ENCODE measurements at regions not wholly inside any gene's neighbourhood (a gene's known extent, or its start where the extent isn't known, plus 50 kb on each side); places are given as distances from the start of the nearest gene placed in this dataset.
A peak's percentile ranks its signal among the peaks of the same experiment; 100 is the strongest.

DNA sequence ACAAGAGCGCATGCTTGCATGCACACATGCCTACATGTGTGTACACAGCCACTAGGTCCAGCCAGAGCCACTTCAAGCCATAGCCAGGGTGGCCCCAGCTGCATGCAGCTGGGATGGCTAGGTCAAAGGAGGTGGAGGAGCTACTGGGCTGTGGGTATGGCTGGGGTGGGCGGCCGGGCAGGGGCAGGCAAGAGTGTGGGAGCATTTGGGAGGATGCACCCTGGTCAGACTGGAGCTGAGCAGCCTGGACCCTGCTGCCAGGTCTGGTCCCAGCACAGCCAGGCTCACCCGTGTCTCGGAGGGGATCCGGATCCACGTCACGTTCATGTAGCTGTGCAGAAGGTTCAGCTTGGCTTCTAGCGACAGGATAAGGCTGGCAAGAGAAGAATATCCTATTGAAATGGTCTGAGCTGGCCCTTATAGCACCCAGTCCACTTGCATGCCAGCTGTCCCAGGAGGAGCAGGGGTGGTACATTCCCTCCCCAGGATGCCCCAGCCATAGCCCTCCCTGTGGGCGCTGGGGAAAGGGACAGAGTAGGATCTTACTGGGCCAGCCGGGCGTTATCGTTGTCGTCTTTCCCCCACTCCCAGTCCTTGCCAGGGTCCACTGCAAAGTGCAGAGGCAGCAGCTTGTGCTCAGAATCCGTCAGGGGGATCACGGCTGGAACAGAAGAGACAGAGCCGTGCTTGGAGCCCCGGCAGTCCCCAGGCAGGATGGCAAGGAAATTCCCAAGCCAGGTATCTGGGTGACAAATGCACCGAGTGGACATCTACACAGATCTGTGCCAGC, 160.5 kb downstream of the KLF13 start:
- Histone ChIP-seq H3K36me3 (ENCODE audit: insufficient read depth, low read length) (no peaks in the 10 kb centered on the region), H3K9me3 (ENCODE audit: low read depth, low read length) (no peaks in the 10 kb centered on the region), H3K4me3 (no peak overlapping the region), H3K27ac (no peak overlapping the region), H3K9ac (ENCODE audit: insufficient read length) (no peak overlapping the region)
- TF ChIP-seq FOXP2 (optimal IDR thresholded peaks at IDR 0.05; ENCODE audit: control extremely low read depth, extremely low read length, insufficient read depth), result no peak
- no peak for TF ChIP-seq EZH2 (IDR thresholded peaks at IDR 0.05)
- TF ChIP-seq POLR2AphosphoS5 (IDR thresholded peaks at IDR 0.05; ENCODE audit: borderline replicate concordance, low read depth, low read length), result no peak
- no peak for DNase-seq (ENCODE audit: low read depth, low spot score)

DNA sequence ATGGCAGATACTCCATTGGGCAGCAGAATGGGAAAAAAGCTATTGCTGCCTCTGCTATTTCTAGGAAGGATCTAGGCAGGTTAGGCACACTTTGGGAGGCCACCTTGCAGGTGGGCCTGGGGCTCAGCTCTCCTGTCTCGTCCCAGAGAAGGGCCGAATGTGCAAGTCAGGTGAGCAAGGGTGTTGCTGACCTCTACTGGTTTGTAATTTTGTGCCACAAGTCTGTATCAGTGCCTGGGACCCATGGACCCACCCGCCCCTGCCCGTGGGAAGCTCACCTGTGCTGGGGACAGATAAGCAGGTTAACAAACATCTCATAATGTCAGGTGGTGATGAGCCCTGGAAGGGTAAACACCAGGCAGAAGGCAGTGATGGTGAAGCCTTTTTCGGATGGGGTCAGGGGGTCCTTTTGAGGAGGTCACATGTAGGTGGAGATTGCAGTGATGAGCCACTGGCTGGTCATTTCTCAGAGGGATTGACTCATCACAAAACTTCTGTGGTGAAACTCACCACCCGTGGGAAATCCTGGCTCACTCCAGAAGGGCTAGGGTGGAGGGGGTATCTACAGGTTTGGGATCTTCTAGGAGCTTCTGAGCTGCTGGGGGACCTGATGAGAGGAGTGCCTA, 161.3 kb downstream of the KLF13 start:
- H3K27ac ChIP-seq, result no peak overlapping the region
- H3K9ac ChIP-seq (ENCODE audit: insufficient read length), result no peak overlapping the region
- no peaks in the 10 kb centered on the region for H3K36me3 ChIP-seq (ENCODE audit: insufficient read depth, low read length)
- TF ChIP-seq FOXP2 (optimal IDR thresholded peaks at IDR 0.05; ENCODE audit: control extremely low read depth, extremely low read length, insufficient read depth) (no peak), POLR2AphosphoS5 (IDR thresholded peaks at IDR 0.05; ENCODE audit: borderline replicate concordance, low read depth, low read length) (no peak), EZH2 (IDR thresholded peaks at IDR 0.05) (no peak)
- H3K9me3 ChIP-seq (ENCODE audit: low read depth, low read length), result no peaks in the 10 kb centered on the region
- H3K4me3 ChIP-seq, result no peak overlapping the region
- no peak for DNase-seq (ENCODE audit: low read depth, low spot score)

DNA sequence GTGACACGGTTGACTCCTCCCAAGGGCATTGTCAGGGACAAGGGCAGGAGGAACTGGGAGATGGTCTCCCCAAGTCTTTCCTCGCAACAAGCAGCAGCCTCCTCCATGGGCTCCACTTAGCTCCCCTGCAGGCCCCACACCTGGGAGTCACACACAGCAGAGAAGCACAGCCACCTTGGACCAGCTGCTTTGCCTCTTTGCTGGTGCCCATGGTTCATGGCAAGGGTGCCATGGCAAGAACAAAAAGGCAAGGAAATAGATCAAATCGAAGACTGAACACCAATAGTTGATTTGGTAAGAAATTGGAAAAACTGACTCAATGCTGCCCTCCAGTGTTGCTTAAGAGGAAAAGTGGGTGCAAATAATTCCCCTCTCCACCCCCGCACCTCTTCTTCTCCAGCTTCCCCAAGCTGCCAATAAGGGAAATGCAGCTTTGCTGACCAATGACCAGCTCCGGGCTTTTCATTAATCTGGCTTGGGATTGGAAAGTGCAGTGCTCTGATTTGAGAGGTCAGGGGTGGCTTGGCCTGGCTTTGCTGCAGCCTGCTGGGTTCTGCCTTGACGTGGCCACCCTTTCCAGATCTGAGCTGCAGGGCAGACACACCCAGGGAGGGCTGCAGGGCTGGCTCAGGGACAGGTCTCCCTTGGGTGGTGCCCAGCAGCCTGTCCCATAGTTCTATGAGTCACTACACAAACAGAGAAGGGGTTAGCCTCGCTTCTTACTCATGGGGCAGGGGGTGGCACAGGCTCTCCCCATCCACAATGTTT, 162.0 kb downstream of the KLF13 start:
- no peaks in the 10 kb centered on the region for H3K36me3 ChIP-seq (ENCODE audit: insufficient read depth, low read length)
- H3K4me3 ChIP-seq, result no peak overlapping the region
- no peak for TF ChIP-seq POLR2AphosphoS5 (IDR thresholded peaks at IDR 0.05; ENCODE audit: borderline replicate concordance, low read depth, low read length)
- TF ChIP-seq FOXP2 (optimal IDR thresholded peaks at IDR 0.05; ENCODE audit: control extremely low read depth, extremely low read length, insufficient read depth), result no peak
- TF ChIP-seq EZH2 (IDR thresholded peaks at IDR 0.05), result no peak
- no peaks in the 10 kb centered on the region for H3K9me3 ChIP-seq (ENCODE audit: low read depth, low read length)
- peak; percentile 20 for DNase-seq (ENCODE audit: low read depth, low spot score)
- H3K9ac ChIP-seq (ENCODE audit: insufficient read length), result no peak overlapping the region
- no peak overlapping the region for H3K27ac ChIP-seq

DNA sequence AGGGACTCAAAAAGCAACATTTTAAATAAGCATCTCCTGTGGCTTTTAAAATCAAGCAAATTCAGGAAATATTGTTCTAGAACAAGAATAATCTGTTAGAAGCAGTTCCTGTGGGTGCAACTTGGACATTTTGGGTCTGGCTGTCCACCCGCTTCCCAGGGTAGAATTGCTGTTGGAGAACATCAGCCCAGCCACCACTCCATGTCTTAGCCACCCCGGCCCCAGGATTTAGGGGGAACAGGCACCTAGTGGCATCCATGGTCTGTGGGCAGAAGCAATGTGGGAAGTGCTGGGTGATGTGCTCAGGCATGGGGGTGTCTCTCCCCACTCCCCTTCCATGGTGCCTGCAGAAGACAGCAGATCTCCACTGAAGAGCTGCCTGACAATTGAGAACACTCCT, 162.6 kb downstream of the KLF13 start:
- Histone ChIP-seq H3K9me3 (ENCODE audit: low read depth, low read length) (no peaks in the 10 kb centered on the region), H3K4me3 (no peak overlapping the region), H3K36me3 (ENCODE audit: insufficient read depth, low read length) (no peaks in the 10 kb centered on the region), H3K9ac (ENCODE audit: insufficient read length) (no peak overlapping the region), H3K27ac (no peak overlapping the region)
- no peak for DNase-seq (ENCODE audit: low read depth, low spot score)
- TF ChIP-seq EZH2 (IDR thresholded peaks at IDR 0.05), result no peak
- no peak for TF ChIP-seq FOXP2 (optimal IDR thresholded peaks at IDR 0.05; ENCODE audit: control extremely low read depth, extremely low read length, insufficient read depth)
- TF ChIP-seq POLR2AphosphoS5 (IDR thresholded peaks at IDR 0.05; ENCODE audit: borderline replicate concordance, low read depth, low read length), result no peak

DNA sequence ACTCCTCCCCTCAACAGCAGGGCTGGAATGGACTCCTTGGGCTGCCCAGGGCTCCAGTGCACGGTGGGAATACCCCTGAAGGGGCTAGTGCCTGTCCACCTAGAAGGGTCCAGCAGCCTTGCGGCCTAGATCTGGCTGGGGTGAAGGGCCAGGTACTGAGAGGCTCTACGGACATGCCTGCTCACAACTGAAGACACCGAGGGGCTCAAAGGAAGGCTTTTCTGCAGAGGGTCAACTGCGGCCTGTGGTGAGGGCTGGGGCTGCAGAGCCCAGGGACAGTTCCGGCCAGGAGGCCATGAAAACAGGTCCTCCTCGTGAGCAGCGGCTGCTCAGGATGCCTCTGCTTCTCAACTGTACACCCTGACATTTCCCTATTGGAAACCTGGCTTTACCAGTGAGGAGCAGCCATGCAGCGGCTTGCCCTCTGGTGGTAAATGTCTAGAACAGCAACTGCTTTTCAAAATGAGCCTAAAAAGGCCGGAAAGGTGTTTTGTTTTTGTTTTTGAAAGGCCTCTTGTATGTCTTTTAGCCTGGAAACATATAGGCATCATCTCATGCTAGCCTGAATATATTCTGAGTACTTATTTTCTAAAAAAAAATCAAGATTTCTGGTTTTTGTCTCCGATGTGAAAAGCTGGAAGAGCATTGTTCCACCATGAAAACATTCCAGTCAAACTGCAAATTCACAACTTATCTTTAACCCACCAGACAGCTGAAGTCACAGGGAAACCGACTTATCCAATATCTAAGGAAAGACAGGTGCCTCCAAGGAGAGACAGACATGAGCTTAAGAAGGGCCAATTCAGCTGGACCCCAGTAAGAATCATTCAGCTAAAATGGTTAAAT, 163.4 kb downstream of the KLF13 start:
- H3K9me3 ChIP-seq (ENCODE audit: low read depth, low read length), result no peaks in the 10 kb centered on the region
- no peak overlapping the region for H3K9ac ChIP-seq (ENCODE audit: insufficient read length)
- H3K27ac ChIP-seq, result no peak overlapping the region
- peak; percentile 1 for DNase-seq (ENCODE audit: low read depth, low spot score)
- H3K4me3 ChIP-seq, result no peak overlapping the region
- H3K36me3 ChIP-seq (ENCODE audit: insufficient read depth, low read length), result no peaks in the 10 kb centered on the region
- TF ChIP-seq EZH2 (IDR thresholded peaks at IDR 0.05) (no peak), FOXP2 (optimal IDR thresholded peaks at IDR 0.05; ENCODE audit: control extremely low read depth, extremely low read length, insufficient read depth) (no peak), POLR2AphosphoS5 (IDR thresholded peaks at IDR 0.05; ENCODE audit: borderline replicate concordance, low read depth, low read length) (no peak)

DNA sequence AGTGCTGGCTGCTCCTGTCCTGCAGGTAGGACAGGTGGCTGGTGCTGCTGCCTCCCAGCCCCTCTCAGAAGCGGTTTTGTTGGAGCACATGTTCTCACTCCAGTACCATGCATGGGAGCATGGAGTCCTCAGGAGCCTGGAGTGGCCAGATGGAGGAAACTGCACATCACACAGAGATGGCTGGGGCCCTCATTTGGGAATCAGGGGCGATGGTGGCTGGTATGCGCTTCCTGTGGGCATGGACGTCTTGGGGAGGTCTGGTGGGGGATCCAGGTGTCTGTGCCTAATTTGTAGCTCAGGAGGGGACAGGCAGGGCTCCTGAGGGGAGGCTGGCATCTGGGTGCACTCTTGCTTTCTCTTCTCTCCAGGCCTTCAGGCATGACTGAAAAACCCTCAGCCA, 168.2 kb downstream of the KLF13 start:
- TF ChIP-seq FOXP2 (optimal IDR thresholded peaks at IDR 0.05; ENCODE audit: control extremely low read depth, extremely low read length, insufficient read depth) (no peak), EZH2 (IDR thresholded peaks at IDR 0.05) (no peak), POLR2AphosphoS5 (IDR thresholded peaks at IDR 0.05; ENCODE audit: borderline replicate concordance, low read depth, low read length) (no peak)
- no peak overlapping the region for H3K4me3 ChIP-seq
- no peaks in the 10 kb centered on the region for H3K36me3 ChIP-seq (ENCODE audit: insufficient read depth, low read length)
- H3K9me3 ChIP-seq (ENCODE audit: low read depth, low read length), result no peaks in the 10 kb centered on the region
- DNase-seq (ENCODE audit: low read depth, low spot score), result no peak
- no peak overlapping the region for H3K9ac ChIP-seq (ENCODE audit: insufficient read length)
- no peak overlapping the region for H3K27ac ChIP-seq

DNA sequence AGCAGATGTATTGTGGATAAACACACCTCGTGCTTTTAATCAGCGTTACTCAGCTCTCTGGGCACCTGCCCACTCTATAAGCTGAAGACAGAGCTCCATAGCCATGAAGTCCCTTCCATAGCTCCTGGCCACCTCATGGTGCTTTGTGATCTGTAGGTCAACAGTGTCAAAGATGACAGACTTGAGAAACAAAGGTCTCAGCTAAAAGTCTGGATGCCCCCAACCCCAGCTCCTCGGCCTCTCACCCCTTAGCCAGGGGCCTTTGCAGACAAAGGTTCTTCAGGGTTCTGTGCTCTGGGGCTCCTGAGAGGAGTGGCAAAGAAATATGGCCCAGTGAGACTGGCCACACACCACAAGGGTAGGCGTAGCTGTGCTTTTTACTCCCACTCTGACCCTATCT, 168.6 kb downstream of the KLF13 start:
- H3K27ac ChIP-seq, result no peak overlapping the region
- H3K9ac ChIP-seq (ENCODE audit: insufficient read length), result no peak overlapping the region
- H3K4me3 ChIP-seq, result no peak overlapping the region
- no peak for DNase-seq (ENCODE audit: low read depth, low spot score)
- no peaks in the 10 kb centered on the region for H3K36me3 ChIP-seq (ENCODE audit: insufficient read depth, low read length)
- no peaks in the 10 kb centered on the region for H3K9me3 ChIP-seq (ENCODE audit: low read depth, low read length)
- no peak for TF ChIP-seq EZH2 (IDR thresholded peaks at IDR 0.05)
- TF ChIP-seq POLR2AphosphoS5 (IDR thresholded peaks at IDR 0.05; ENCODE audit: borderline replicate concordance, low read depth, low read length), result no peak
- TF ChIP-seq FOXP2 (optimal IDR thresholded peaks at IDR 0.05; ENCODE audit: control extremely low read depth, extremely low read length, insufficient read depth), result no peak
